ENCODE measurements at regions not wholly inside any gene's neighbourhood (a gene's known extent, or its start where the extent isn't known, plus 50 kb on each side); places are given as distances from the start of the nearest gene placed in this dataset.

GRCh38 chr3:135623558-135623957 is 342.0 kb upstream of the PPP2R3A start:
- DNase-seq = no peak
- H3K27ac Mint-ChIP-seq = no peak overlapping the region
- TF ChIP-seq, protein P1, sequence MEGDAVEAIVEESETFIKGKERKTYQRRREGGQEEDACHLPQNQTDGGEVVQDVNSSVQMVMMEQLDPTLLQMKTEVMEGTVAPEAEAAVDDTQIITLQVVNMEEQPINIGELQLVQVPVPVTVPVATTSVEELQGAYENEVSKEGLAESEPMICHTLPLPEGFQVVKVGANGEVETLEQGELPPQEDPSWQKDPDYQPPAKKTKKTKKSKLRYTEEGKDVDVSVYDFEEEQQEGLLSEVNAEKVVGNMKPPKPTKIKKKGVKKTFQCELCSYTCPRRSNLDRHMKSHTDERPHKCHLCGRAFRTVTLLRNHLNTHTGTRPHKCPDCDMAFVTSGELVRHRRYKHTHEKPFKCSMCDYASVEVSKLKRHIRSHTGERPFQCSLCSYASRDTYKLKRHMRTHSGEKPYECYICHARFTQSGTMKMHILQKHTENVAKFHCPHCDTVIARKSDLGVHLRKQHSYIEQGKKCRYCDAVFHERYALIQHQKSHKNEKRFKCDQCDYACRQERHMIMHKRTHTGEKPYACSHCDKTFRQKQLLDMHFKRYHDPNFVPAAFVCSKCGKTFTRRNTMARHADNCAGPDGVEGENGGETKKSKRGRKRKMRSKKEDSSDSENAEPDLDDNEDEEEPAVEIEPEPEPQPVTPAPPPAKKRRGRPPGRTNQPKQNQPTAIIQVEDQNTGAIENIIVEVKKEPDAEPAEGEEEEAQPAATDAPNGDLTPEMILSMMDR (IDR thresholded peaks at IDR 0.05) = no peak
- H3K9me3 Mint-ChIP-seq = no peaks in the 10 kb centered on the region
- no peak overlapping the region for H3K4me3 Mint-ChIP-seq
- H3K4me1 Mint-ChIP-seq (ENCODE audit: low read depth) = no peaks in the 10 kb centered on the region
- H3K27me3 Mint-ChIP-seq (ENCODE audit: insufficient read depth) = no peaks in the 10 kb centered on the region; the same call in 1 of the 2 replicates
- no peaks in the 10 kb centered on the region for H3K36me3 Mint-ChIP-seq (ENCODE audit: low read depth)

DNA sequence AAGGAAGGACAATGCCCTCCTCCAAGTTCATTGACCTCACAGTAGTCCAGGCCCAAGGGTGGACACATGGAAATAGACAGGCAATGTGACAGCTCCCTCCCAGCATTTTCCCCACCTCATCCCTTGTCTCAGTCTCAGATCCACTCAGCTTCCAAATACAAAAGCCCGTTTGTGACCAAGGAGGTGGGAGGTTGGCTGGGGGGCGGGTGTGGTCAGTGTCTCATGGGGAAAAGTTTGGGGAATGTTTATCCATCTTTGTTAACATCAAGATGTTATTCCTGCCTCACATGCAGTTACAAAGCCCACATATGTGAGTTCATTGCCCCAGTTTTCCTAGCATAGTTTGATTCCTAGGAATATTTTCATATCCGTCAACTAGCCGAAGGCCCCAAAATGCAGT is 338.5 kb upstream of the PPP2R3A start:
- Mint-ChIP-seq H3K4me1 (ENCODE audit: low read depth) (no peaks in the 10 kb centered on the region), H3K9me3 (no peaks in the 10 kb centered on the region), H3K4me3 (no peak overlapping the region), H3K27ac (no peak overlapping the region), H3K36me3 (ENCODE audit: low read depth) (no peaks in the 10 kb centered on the region), H3K27me3 (ENCODE audit: insufficient read depth) (peaks cover 2% of the 10 kb centered on the region)
- TF ChIP-seq, protein P1 (IDR thresholded peaks at IDR 0.05) = no peak
- no peak for DNase-seq

DNA sequence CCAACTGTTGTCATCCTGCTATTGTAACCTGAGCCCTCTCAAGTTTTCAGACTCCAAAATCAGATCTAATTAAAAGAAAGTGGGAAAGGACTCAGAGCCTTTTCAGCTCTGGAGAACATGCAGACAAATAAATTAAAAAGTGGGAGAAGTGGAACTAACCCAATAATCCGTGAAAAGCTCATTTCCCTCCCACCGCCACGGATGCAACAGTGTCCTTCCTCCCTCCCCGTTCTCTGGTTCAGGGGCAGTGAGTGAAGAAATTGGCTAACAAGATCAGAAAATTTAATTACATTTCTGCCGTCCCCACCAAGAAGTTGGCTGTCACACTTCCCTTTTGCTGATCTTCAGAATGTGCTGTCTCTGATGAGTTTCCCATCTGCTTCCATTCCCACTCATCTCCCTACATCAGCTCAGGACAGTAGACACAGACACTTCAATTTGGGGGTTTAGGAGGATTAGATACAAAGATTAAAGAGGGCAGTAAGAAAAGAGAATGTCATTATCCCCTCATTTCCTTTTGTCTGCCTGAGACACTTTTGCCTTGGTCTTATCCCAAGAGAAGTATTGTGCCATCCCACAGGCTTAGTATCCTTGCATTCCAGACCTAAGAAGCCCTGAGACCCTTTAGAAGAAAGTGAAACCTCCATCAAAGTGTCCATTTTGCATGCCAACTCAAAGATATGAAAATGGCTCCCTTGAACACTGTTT is 335.7 kb upstream of the PPP2R3A start:
- Mint-ChIP-seq H3K4me3 (no peak overlapping the region), H3K36me3 (ENCODE audit: low read depth) (no peaks in the 10 kb centered on the region), H3K27me3 (ENCODE audit: insufficient read depth) (peaks cover 5% of the 10 kb centered on the region), H3K4me1 (ENCODE audit: low read depth) (no peaks in the 10 kb centered on the region), H3K27ac (no peak overlapping the region), H3K9me3 (no peaks in the 10 kb centered on the region; the same call in 1 of the 2 replicates)
- TF ChIP-seq, protein P1 (IDR thresholded peaks at IDR 0.05) = no peak
- DNase-seq = no peak

DNA sequence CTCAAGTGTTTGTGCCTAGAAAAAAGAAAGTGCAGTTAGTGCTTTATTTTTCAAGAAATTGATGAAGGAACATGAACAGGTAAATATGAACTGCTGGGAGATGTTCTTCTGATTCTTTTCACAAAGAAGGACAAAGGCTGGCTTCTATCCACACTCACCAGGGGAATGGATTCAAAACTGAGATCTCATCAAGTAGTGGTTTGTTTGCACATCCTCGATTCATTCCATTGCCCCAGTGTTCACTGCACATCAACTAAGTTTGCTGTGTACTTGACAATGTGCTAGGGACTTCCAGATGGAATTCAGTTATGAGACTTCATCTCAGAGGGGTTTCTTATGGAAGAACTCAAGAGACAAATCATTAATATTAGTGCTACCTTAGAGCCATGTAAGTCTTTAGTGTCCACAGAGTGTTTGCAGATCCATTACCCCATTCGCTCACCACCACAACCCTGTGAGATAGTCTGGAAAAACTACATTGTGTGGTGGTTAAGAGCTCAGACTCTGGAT is 332.9 kb upstream of the PPP2R3A start:
- peaks cover 4% of the 10 kb centered on the region; the same call in 1 of the 2 replicates for H3K9me3 Mint-ChIP-seq
- H3K27ac Mint-ChIP-seq = no peak overlapping the region
- TF ChIP-seq, protein P1 (IDR thresholded peaks at IDR 0.05) = no peak
- H3K4me1 Mint-ChIP-seq (ENCODE audit: low read depth) = no peaks in the 10 kb centered on the region
- no peaks in the 10 kb centered on the region for H3K36me3 Mint-ChIP-seq (ENCODE audit: low read depth)
- DNase-seq = no peak
- H3K4me3 Mint-ChIP-seq = no peak overlapping the region
- peaks cover 5% of the 10 kb centered on the region for H3K27me3 Mint-ChIP-seq (ENCODE audit: insufficient read depth)

GRCh38 chr3:135633078-135633477 is 332.4 kb upstream of the PPP2R3A start:
- TF ChIP-seq, protein P1 (IDR thresholded peaks at IDR 0.05) = no peak
- Mint-ChIP-seq H3K4me1 (ENCODE audit: low read depth) (no peaks in the 10 kb centered on the region), H3K27ac (no peak overlapping the region), H3K4me3 (no peak overlapping the region), H3K36me3 (ENCODE audit: low read depth) (no peaks in the 10 kb centered on the region), H3K27me3 (ENCODE audit: insufficient read depth) (peaks cover 5% of the 10 kb centered on the region), H3K9me3 (peaks cover 4% of the 10 kb centered on the region; the same call in 1 of the 2 replicates)
- DNase-seq = no peak
